ENCODE measurements at regions not wholly inside any gene's neighbourhood (a gene's known extent, or its start where the extent isn't known, plus 50 kb on each side); places are given as distances from the start of the nearest gene placed in this dataset.

DNA sequence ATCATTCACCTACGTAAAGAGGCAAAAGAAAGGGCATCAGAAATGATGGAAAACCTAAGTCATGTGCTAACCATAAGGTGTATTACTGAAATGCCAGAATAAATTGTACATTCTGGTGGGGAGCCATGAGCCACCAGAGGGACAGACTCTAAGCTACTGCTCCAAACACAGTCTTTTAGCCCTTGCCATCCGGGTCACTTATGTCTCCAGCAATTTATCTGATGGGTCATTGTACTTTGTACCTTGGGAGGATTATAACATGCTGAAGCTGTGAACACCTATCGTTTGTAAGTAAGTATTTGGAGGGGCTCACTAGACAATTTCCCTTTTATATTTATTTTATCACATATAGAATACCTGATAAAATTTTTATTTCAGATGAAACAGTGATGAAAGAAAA is 495.1 kb downstream of the KIF4B start (continued):
- TF ChIP-seq, protein P1, sequence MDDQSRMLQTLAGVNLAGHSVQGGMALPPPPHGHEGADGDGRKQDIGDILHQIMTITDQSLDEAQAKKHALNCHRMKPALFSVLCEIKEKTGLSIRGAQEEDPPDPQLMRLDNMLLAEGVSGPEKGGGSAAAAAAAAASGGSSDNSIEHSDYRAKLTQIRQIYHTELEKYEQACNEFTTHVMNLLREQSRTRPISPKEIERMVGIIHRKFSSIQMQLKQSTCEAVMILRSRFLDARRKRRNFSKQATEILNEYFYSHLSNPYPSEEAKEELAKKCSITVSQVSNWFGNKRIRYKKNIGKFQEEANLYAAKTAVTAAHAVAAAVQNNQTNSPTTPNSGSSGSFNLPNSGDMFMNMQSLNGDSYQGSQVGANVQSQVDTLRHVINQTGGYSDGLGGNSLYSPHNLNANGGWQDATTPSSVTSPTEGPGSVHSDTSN (IDR thresholded peaks at IDR 0.05), result no peak
- TF ChIP-seq MAZ (IDR thresholded peaks at IDR 0.05; ENCODE audit: borderline replicate concordance, low read depth, low read length) (no peak), MYC (IDR thresholded peaks at IDR 0.05; ENCODE audit: borderline replicate concordance, low read length) (no peak)
- TF ChIP-seq, protein P2, sequence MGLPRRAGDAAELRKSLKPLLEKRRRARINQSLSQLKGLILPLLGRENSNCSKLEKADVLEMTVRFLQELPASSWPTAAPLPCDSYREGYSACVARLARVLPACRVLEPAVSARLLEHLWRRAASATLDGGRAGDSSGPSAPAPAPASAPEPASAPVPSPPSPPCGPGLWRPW (IDR thresholded peaks at IDR 0.05), result no peak

DNA sequence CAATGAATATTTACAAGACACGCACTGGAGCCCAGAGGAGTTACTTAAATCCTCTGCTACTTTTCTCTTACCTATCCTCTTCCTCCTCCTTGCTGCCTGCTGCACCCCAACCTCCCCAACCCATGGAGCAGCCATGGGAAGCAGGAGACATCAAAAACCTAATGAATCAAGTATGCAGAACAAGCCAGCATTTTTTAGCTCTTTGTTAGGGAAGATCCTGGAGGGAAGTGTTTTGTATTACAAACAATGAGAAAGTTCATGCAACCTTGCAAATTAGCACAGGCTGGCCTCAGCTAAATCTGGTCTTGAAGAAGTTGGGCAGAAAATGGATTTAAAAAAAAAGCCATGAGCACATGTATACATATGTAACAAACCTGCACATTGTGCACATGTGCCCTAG is 498.8 kb downstream of the KIF4B start:
- FAIRE-seq (no peak), DNase-seq (ENCODE audit: low read depth in 1 of 2, low spot score in 1 of 2) (no peak), ATAC-seq (no peak)
- Histone ChIP-seq H3K9me3 (no peaks in the 10 kb centered on the region), H3K4me2 (no peak overlapping the region), H3K27ac (no peak overlapping the region), H3K4me3 (no peak overlapping the region), H3K4me1 (peaks cover 4% of the 10 kb centered on the region; the same call in 1 of the 3 replicates)
- TF ChIP-seq TFCP2L1 (CRISPR knock-in tag; IDR thresholded peaks at IDR 0.05) (no peak), FOSL2 (IDR thresholded peaks at IDR 0.05) (no peak), FOSL2 (CRISPR knock-in tag; IDR thresholded peaks at IDR 0.05) (no peak), RCOR1 (IDR thresholded peaks at IDR 0.05; ENCODE audit: low read depth, low read length) (no peak), KDM1A (IDR thresholded peaks at IDR 0.05; ENCODE audit: low read depth) (no peak), CHD4 (IDR thresholded peaks at IDR 0.05; ENCODE audit: borderline replicate concordance) (no peak), GATA3 (IDR thresholded peaks at IDR 0.05; ENCODE audit: borderline replicate concordance) (no peak), EHMT2 (IDR thresholded peaks at IDR 0.05; ENCODE audit: low read depth) (no peak), ZFP36 (IDR thresholded peaks at IDR 0.05; ENCODE audit: borderline replicate concordance, partially characterized antibody) (no peak), CEBPB (IDR thresholded peaks at IDR 0.05) (no peak), CHD2 (IDR thresholded peaks at IDR 0.05; ENCODE audit: low read length, partially characterized antibody) (no peak), HOXB13 (CRISPR knock-in tag; IDR thresholded peaks at IDR 0.05; ENCODE audit: low read depth) (no peak), BHLHE40 (IDR thresholded peaks at IDR 0.05; ENCODE audit: low read depth, low read length) (no peak), SREBF2 (IDR thresholded peaks at IDR 0.05) (no peak), HDAC2 (IDR thresholded peaks at IDR 0.05) (no peak), ZSCAN20 (CRISPR knock-in tag; IDR thresholded peaks at IDR 0.05) (no peak), NPAS2 (CRISPR knock-in tag; IDR thresholded peaks at IDR 0.05; ENCODE audit: borderline replicate concordance) (no peak), HOXB5 (CRISPR knock-in tag; IDR thresholded peaks at IDR 0.05) (no peak)
- TF ChIP-seq, protein P3, sequence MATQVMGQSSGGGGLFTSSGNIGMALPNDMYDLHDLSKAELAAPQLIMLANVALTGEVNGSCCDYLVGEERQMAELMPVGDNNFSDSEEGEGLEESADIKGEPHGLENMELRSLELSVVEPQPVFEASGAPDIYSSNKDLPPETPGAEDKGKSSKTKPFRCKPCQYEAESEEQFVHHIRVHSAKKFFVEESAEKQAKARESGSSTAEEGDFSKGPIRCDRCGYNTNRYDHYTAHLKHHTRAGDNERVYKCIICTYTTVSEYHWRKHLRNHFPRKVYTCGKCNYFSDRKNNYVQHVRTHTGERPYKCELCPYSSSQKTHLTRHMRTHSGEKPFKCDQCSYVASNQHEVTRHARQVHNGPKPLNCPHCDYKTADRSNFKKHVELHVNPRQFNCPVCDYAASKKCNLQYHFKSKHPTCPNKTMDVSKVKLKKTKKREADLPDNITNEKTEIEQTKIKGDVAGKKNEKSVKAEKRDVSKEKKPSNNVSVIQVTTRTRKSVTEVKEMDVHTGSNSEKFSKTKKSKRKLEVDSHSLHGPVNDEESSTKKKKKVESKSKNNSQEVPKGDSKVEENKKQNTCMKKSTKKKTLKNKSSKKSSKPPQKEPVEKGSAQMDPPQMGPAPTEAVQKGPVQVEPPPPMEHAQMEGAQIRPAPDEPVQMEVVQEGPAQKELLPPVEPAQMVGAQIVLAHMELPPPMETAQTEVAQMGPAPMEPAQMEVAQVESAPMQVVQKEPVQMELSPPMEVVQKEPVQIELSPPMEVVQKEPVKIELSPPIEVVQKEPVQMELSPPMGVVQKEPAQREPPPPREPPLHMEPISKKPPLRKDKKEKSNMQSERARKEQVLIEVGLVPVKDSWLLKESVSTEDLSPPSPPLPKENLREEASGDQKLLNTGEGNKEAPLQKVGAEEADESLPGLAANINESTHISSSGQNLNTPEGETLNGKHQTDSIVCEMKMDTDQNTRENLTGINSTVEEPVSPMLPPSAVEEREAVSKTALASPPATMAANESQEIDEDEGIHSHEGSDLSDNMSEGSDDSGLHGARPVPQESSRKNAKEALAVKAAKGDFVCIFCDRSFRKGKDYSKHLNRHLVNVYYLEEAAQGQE (IDR thresholded peaks at IDR 0.05), result no peak
- TF ChIP-seq, protein P4, sequence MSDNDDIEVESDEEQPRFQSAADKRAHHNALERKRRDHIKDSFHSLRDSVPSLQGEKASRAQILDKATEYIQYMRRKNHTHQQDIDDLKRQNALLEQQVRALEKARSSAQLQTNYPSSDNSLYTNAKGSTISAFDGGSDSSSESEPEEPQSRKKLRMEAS (IDR thresholded peaks at IDR 0.05), result no peak
- TF ChIP-seq, protein P1 (IDR thresholded peaks at IDR 0.05), result no peak
- ChIA-PET POLR2A (no interaction called here), CTCF (interaction anchor here (0.6 kb wide), 1 partner anchor 539 kb away, joined by 3 read pairs; no protein-coding TSS in a partner anchor)
- WGBS (ENCODE audit: missing lambda C conversion rate), result 21% methylated on average over 1 of the region's 1 CpG

All from A549 (cell line).